B cell (primary cell): ENCODE measurements at regions not wholly inside any gene's neighbourhood (a gene's known extent, or its start where the extent isn't known, plus 50 kb on each side); places are given as distances from the start of the nearest gene placed in this dataset.

Source experiments
- ATAC-seq: fragments of 200-7000 bp; cut with Tn5 transposase; one replicate; pipeline ENCODE4 v1.10.0; 2021; ENCODE audit warnings: low read depth, mild to moderate bottlenecking, moderate number of reproducible peaks, moderate library complexity
- CTCF ChIA-PET: fragments of 350-600 bp; sonication (Branson Sonifier 250); formaldehyde crosslinking; loops from one replicate; lab custom pipeline; 2021; ENCODE audit warnings: antibody characterized with exemption, inconsistent platforms; lab: Charles Lee
- POLR2A ChIA-PET: fragments of 350-600 bp; sonication (Branson Sonifier 250); formaldehyde crosslinking; loops from one replicate; lab custom pipeline; 2021; ENCODE audit warnings: antibody characterized with exemption; lab: Charles Lee
- DNase-seq: peaks from one replicate; pipeline ENCODE4 v3.0.0; 2013
- H2AFZ ChIP-seq: 2 replicates; pipeline ENCODE4 v1.6.1; 2012; ENCODE audit warnings: mild to moderate bottlenecking, low read depth, low read length; ENCODE audit not compliant: insufficient read depth, poor library complexity, severe bottlenecking
- H3K27ac ChIP-seq, 2 donors: 1 replicate in 1 of 2; 2 replicates in 1 of 2; pipeline ENCODE4 v1.5.1; 2012 to 2013; ENCODE audit warnings: low read length in 2 of 2, mild to moderate bottlenecking in 2 of 2, moderate library complexity in 1 of 2
- H3K27me3 ChIP-seq, 4 experiments: fragments of 200-600 bp in 1 of 4; sonication (generic) in 1 of 4; replicated peaks in 1 of 4; 1 replicate in 2 of 4; 2 replicates in 2 of 4; pipeline versions ENCODE4 v1.6.1 to v1.7.0; 2013 to 2016; ENCODE audit warnings: low read length in 3 of 4, mild to moderate bottlenecking in 2 of 4, mixed read lengths in 1 of 4, moderate library complexity in 1 of 4; ENCODE audit not compliant: insufficient read depth in 4 of 4, control insufficient read depth in 3 of 4; ENCODE audit errors: control extremely low read depth in 1 of 4
- H3K36me3 ChIP-seq, 2 experiments: replicated peaks in 1 of 2; 1 replicate in 1 of 2; 2 replicates in 1 of 2; pipeline versions ENCODE4 v1.6.1 to v1.7.1; 2013; ENCODE audit warnings: low read length in 1 of 2; ENCODE audit not compliant: insufficient read depth in 2 of 2, control insufficient read depth in 1 of 2; ENCODE audit errors: control extremely low read depth in 1 of 2, extremely low read depth in 1 of 2
- H3K4me1 ChIP-seq, 2 donors: fragments of 200-600 bp in 1 of 2; sonication (generic) in 1 of 2; 1 replicate in 1 of 2; 2 replicates in 1 of 2; pipeline versions ENCODE4 v1.5.1 to v1.6.1; 2013 to 2017; ENCODE audit warnings: low read length in 2 of 2; ENCODE audit not compliant: control insufficient read depth in 2 of 2, insufficient read depth in 2 of 2
- H3K4me2 ChIP-seq: replicated peaks from 2 replicates; pipeline ENCODE3; 2012; ENCODE audit warnings: mild to moderate bottlenecking, low read depth, low read length; ENCODE audit not compliant: poor library complexity, severe bottlenecking
- H3K4me3 ChIP-seq, 5 experiments: fragments of 200-600 bp in 1 of 5; sonication (generic) in 1 of 5; 1 replicate in 3 of 5; 2 replicates in 2 of 5; pipeline versions ENCODE4 v1.5.1 to v1.7.0; 2011 to 2016; ENCODE audit warnings: low read length in 4 of 5, mild to moderate bottlenecking in 4 of 5, low read depth in 2 of 5, control low read depth in 1 of 5, moderate library complexity in 1 of 5; ENCODE audit not compliant: insufficient read depth in 1 of 5; ENCODE audit errors: control extremely low read depth in 1 of 5, extremely low read depth in 1 of 5
- H3K79me2 ChIP-seq: fragments of 200-600 bp; sonication (generic); one replicate; pipeline ENCODE4 v1.6.0; 2016; ENCODE audit warnings: low read length; ENCODE audit not compliant: control insufficient read depth, insufficient read depth
- H3K9ac ChIP-seq: fragments of 200-600 bp; sonication (generic); 2 replicates; pipeline ENCODE4 v1.6.1; 2017; ENCODE audit warnings: mild to moderate bottlenecking, low read length, moderate library complexity
- H3K9me3 ChIP-seq, 3 donors: one replicate each; pipeline versions ENCODE4 v1.6.1 to v1.7.1; 2013; ENCODE audit warnings: low read length in 2 of 3; ENCODE audit not compliant: control insufficient read depth in 2 of 3, insufficient read depth in 1 of 3; ENCODE audit errors: control extremely low read depth in 1 of 3
- H4K20me1 ChIP-seq: 2 replicates; pipeline ENCODE4 v1.6.0; 2012; ENCODE audit warnings: mild to moderate bottlenecking, low read length; ENCODE audit not compliant: insufficient read depth, control insufficient read depth, poor library complexity, severe bottlenecking
- H3K27ac Mint-ChIP-seq: one replicate; pipeline ENCODE4 v1.8.0; 2021; ENCODE audit warnings: mixed read lengths
- H3K27me3 Mint-ChIP-seq: one replicate; pipeline ENCODE4 v1.8.0; 2021; ENCODE audit warnings: mixed read lengths
- H3K4me1 Mint-ChIP-seq: one replicate; pipeline ENCODE4 v1.8.0; 2021; ENCODE audit warnings: mixed read lengths
- H3K4me3 Mint-ChIP-seq: one replicate; pipeline ENCODE4 v1.8.0; 2021; ENCODE audit warnings: mixed read lengths
- H3K9me3 Mint-ChIP-seq: one replicate; pipeline ENCODE4 v1.8.0; 2022; ENCODE audit warnings: mixed read lengths; ENCODE audit not compliant: insufficient read depth
- EZH2 ChIP-seq: IDR thresholded peaks from 2 replicates; pipeline ENCODE4 v1.6.1; 2012; ENCODE audit warnings: borderline replicate concordance, low read depth, mild to moderate bottlenecking, moderate library complexity, low read length; ENCODE audit not compliant: insufficient read depth, poor library complexity, severe bottlenecking
- WGBS: methylation state at CpG from one replicate; pipeline ENCODE4 v1.1.5; 2013; ENCODE audit warnings: missing lambda C conversion rate; ENCODE audit not compliant: insufficient coverage; 5-methylcytosine and 5-hydroxymethylcytosine counted together
- intact Hi-C: fragments of 100-400 bp; cut with micrococcal nuclease; formaldehyde crosslinking; loops from one replicate; pipeline ENCODE4 v1.10.0; 2022
- TF ChIP-seq, protein P1 (sequence below): fragments of 200-600 bp; IDR thresholded peaks from one replicate; pipeline ENCODE4 v1.8.0; 2022; ENCODE audit warnings: antibody characterized with exemption, mild to moderate bottlenecking

DNA sequence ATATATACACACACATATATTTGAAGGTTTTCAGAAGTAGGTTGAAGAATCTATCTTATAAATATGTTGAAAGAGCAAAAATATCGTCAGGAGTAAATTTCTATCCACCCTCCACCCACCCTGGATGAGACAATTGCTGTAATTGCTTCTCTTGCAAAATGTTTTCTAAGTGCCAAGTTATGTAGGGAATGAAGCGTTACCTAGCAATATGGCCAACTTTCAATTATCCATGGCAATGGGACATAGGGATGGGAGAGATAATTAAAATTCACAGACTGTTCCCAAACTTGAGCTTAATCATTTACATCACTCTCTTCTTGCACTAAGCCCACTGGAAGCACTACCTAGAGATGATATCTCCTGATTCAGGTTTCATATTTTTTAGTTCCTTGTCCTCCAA is 806.2 kb upstream of the RAG2 start:
- DNase-seq (no peak), ATAC-seq (no peak)
- no CpG with 5 or more reads among the region's 2 CpGs for WGBS
- Histone ChIP-seq H3K4me1 (no peaks in the 10 kb centered on the region), H3K9me3 (peaks cover 0 to 1% (median 0%) of the 10 kb centered on the region in 3 donors), H3K4me3 (no peak overlapping the region), H3K79me2 (no peaks in the 10 kb centered on the region), H3K9ac (no peak overlapping the region), H4K20me1 (no peaks in the 10 kb centered on the region), H3K36me3 (no peaks in the 10 kb centered on the region), H2AFZ (no peak overlapping the region), H3K27me3 (no peaks in the 10 kb centered on the region), H3K4me2 (no peak overlapping the region), H3K27ac (no peak overlapping the region)
- peaks cover 3% of the 10 kb centered on the region for H3K9me3 Mint-ChIP-seq
- intact Hi-C loops: no loop called here
- ChIA-PET CTCF (no interaction called here), POLR2A (no interaction called here)
- no peaks in the 10 kb centered on the region for H3K27me3 Mint-ChIP-seq
- TF ChIP-seq EZH2: no peak
- TF ChIP-seq, protein P1, sequence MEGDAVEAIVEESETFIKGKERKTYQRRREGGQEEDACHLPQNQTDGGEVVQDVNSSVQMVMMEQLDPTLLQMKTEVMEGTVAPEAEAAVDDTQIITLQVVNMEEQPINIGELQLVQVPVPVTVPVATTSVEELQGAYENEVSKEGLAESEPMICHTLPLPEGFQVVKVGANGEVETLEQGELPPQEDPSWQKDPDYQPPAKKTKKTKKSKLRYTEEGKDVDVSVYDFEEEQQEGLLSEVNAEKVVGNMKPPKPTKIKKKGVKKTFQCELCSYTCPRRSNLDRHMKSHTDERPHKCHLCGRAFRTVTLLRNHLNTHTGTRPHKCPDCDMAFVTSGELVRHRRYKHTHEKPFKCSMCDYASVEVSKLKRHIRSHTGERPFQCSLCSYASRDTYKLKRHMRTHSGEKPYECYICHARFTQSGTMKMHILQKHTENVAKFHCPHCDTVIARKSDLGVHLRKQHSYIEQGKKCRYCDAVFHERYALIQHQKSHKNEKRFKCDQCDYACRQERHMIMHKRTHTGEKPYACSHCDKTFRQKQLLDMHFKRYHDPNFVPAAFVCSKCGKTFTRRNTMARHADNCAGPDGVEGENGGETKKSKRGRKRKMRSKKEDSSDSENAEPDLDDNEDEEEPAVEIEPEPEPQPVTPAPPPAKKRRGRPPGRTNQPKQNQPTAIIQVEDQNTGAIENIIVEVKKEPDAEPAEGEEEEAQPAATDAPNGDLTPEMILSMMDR: no peak
- no peak overlapping the region for H3K4me3 Mint-ChIP-seq
- H3K27ac Mint-ChIP-seq: no peak overlapping the region
- no peaks in the 10 kb centered on the region for H3K4me1 Mint-ChIP-seq

- no peak overlapping the region for H3K4me3 Mint-ChIP-seq
- no CpG with 5 or more reads among the region's 1 CpG for WGBS
- TF ChIP-seq EZH2: no peak
- TF ChIP-seq, protein P1: no peak
Observed at GRCh38 chr11:37402663-37403062, 804.6 kb upstream of the RAG2 start.

More at GRCh38 chr11:37402663-37403062, 804.6 kb upstream of the RAG2 start:
- no peak overlapping the region for H3K9ac ChIP-seq
- H3K4me3 ChIP-seq: no peak overlapping the region
- no peaks in the 10 kb centered on the region for H3K4me1 ChIP-seq
- H3K9me3 Mint-ChIP-seq: peaks cover 3% of the 10 kb centered on the region
- ATAC-seq (no peak), DNase-seq (no peak)
- H2AFZ ChIP-seq: no peak overlapping the region
- H4K20me1 ChIP-seq: no peaks in the 10 kb centered on the region
- intact Hi-C loops: no loop called here
- ChIA-PET CTCF (no interaction called here), POLR2A (no interaction called here)
- no peaks in the 10 kb centered on the region for H3K27me3 Mint-ChIP-seq
- H3K36me3 ChIP-seq: no peaks in the 10 kb centered on the region
- no peak overlapping the region for H3K27ac ChIP-seq
- no peaks in the 10 kb centered on the region for H3K27me3 ChIP-seq
- no peaks in the 10 kb centered on the region for H3K4me1 Mint-ChIP-seq
- peaks cover 0 to 1% (median 0%) of the 10 kb centered on the region in 3 donors for H3K9me3 ChIP-seq
- H3K4me2 ChIP-seq: no peak overlapping the region
- H3K27ac Mint-ChIP-seq: no peak overlapping the region
- no peaks in the 10 kb centered on the region for H3K79me2 ChIP-seq
